Stimulated activated CD4-positive, alpha-beta T cell treated with anti-CD3 and anti-CD28 coated beads, Interleukin-2, amount 100 ng/mL, for 48 hours (primary cell): ENCODE measurements at regions not wholly inside any gene's neighbourhood (a gene's known extent, or its start where the extent isn't known, plus 50 kb on each side); places are given as distances from the start of the nearest gene placed in this dataset.
"Not testable (repeated sequence)": the region's sequence is repeated elsewhere in the genome, so short reads cannot be mapped to it uniquely, and the experiment has no call there.

Source experiments
- DNase-seq, 2 donors: peaks; one replicate each; pipeline ENCODE4 v3.0.0-alpha.2; 2020

DNA sequence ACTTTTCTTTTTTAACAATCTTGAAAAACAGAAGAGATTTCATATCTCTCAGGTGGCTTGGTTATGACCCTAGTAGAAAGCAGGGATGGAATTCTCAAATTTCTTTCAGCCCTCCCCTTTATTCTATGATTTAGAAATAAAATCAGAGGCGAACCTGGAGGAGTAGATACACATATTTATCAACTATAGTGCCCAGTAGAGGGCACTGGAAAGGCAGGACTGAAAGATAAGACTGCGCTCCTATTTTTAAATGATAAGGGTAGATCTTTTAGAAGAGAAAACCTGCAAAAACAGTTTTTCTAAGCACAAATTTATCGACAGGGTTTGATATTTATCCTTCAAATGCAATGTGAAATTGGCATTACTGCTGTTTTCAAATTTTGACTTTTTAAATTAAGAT lies 1296.6 kb downstream of the EPHA7 start:
- DNase-seq: no peak

DNA sequence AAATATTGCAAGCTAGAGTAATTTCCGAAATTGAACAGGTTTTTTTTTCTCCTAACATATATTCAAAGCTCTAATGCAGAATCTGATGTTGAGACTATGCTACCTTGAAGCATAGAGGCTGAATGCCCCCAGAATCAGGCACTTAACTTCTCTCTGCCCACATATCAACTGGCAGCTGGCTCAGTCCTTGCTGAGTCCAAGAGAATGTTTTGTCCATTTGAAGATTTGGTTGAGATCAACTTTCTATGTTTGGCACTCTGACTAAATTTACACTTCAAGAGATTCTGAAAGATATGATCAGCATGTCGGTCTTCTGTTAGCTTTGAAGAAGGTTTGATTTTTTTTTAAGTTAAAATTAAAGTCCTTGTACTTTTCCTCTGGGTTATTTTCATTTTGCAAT lies 1298.1 kb downstream of the EPHA7 start:
- no peak for DNase-seq

DNA sequence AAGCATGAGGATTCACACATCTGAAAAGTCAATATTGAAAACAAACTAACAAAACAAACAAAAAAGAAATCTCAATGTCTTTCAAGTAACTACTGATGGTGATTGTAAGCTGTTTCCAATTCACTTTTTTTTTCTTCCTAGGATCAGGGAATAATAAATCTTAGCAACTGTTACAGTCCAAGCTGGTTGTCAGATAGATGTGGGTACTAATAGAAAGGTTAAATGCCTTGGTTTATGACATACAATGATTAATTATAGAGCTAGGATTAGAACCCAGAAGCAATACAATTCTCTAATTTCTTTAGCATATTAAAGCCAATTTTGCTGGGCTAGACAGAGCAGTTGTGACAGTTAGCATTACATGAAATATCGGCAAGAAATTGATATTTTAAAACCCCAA lies 1301.6 kb downstream of the EPHA7 start:
- DNase-seq: no peak

GRCh38 chr6:92114797-92115196 lies 1304.6 kb downstream of the EPHA7 start:
- DNase-seq: no peak

DNA sequence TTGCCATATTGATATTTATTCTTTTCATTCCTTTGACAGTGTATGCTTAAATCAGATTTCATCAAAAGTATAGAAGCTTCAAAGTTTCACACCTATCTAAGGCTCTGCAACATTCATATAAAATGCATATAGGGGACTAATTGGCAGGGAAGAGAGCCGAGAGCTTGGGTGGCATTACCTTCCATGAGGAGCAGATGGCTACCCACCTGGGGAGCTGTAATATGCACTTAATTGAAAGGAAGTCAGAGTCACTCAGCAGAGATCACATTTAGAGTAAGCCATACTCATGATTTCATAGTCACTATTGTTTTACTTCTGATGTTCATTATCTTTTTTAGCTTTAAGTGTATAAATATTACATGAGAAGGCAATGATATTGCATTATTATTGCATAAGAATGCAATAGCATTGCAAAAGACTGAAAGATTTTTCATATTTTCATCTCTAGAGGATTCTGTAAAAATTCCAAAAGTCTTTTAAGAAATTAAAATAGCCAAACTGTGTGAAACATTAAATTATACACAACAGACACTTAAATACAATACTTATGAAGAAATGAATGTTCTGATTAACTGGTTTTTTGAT lies 1305.2 kb downstream of the EPHA7 start:
- DNase-seq: no peak

DNA sequence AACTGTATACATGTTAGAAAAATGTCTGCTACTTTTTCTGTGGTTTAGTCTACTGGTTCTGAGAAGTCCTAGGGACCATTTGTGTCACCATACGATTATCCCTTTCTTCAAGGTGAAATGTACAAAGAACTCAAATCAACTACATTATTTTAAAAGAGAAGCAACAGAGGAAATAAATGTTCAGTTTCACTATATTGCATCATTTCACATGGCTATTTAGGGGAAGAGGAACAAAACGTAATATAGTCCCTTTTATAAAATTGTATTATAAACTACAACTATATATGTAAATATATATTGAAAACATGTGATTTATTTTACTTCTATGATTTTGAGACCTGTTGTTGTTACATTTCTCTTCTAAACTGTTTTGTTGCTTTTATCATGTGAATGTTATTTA lies 1308.0 kb downstream of the EPHA7 start:
- no peak for DNase-seq

- DNase-seq: no peak
Observed at GRCh38 chr6:92110403-92110802, 1309.0 kb downstream of the EPHA7 start.

DNA sequence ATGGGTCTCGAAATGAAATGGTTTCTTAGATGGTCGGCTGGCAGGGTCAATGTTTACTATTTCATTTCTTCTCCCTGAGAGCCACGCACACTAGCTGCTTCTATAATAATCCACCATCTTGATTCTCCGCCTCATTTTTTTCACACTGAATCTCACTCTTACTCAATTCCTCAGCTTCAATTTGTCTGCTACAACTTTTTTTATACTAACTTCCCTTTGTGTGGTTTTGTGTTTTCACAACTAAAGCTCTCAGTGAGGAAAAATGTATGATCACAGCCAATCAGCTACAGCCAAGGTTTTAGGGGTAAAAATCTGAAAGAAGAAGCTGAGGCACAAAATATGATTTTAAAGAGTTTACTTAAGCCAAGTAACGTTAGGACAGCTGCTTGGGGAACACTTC lies 1309.4 kb downstream of the EPHA7 start:
- no peak for DNase-seq

DNA sequence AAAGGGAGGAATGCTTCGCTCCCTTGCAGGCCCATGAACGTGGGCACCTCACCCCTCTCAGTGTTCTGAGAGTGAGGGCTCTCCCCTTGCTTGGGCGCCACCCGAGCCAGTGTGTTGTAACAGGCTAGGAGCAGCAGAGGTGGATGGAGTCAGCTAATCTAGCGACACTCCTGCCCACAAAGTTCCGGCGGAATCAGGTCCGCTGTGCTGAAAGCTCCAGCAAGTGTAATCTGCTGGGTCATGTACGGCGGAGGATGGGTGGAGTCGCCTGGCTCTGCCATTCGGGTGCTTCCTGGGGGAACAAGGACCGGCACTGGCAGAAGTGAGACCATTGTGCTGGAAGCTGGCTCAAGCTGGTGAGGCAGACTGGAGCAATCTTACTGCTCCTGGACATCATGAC lies 1310.1 kb downstream of the EPHA7 start:
- no peak for DNase-seq

- no peak for DNase-seq
Observed at GRCh38 chr6:92086750-92087149, 1332.6 kb downstream of the EPHA7 start.

- not testable (repeated sequence) for DNase-seq
Observed at GRCh38 chr6:92083914-92084313, 1335.4 kb downstream of the EPHA7 start.

DNA sequence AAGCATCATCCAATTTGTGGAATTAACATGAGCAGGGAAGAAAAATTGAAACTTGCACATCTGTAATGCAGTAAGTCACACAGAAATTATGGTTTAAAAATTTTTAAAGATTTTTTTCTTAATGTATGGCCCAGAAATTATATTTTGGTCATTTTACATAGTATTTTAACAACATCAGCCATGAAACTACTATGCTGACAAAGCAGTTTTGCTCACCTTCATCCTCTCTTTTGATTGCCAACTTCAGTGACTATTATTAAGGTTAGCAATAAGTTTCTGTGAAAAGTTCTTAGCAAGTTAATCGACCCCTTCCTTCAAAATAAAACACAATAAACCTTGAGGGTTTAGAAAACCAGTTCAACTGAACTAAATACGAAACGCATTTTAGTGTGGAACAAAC lies 1347.0 kb downstream of the EPHA7 start:
- DNase-seq: no peak

DNA sequence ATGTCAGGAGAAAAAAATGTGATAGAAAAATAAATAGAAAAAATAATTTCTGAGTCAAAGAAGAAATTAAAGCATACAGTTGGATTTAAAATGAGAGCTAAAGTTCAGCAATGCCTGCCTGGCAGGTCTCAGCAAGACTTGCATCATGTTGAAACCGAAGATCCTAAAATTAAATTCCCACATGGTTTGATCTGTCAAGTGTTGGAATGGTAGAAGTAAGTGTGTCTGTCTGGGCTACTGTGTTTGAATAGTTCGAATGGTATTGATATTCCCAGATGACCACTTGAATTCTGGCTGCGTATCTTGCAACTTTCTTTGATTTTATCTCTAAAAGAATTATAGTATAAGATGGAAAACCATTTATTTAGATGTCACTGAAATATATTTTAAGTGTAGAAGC lies 1349.6 kb downstream of the EPHA7 start:
- DNase-seq: no peak

GRCh38 chr6:92052513-92052912 lies 1366.8 kb downstream of the EPHA7 start:
- DNase-seq: no peak

GRCh38 chr6:92050216-92050615 lies 1369.1 kb downstream of the EPHA7 start:
- DNase-seq: no peak

DNA sequence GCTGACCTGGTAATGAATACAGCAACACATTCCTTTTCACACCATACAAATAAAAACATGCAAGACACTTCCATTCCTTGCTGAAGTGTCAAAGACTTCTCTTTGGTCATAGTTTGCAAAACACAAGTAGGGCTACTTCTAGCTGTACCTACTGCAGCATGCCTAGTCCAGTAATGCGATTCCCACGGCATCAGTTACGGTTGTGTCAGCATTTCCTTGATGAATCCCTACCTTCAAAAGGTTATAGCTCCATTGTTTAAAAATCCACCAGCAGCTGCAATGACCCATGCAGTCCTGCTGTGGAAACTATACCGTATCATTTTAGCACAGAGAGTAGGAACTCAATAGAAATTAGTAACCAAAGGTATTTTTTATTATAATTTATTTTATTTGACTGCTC lies 1371.5 kb downstream of the EPHA7 start:
- no peak for DNase-seq

DNA sequence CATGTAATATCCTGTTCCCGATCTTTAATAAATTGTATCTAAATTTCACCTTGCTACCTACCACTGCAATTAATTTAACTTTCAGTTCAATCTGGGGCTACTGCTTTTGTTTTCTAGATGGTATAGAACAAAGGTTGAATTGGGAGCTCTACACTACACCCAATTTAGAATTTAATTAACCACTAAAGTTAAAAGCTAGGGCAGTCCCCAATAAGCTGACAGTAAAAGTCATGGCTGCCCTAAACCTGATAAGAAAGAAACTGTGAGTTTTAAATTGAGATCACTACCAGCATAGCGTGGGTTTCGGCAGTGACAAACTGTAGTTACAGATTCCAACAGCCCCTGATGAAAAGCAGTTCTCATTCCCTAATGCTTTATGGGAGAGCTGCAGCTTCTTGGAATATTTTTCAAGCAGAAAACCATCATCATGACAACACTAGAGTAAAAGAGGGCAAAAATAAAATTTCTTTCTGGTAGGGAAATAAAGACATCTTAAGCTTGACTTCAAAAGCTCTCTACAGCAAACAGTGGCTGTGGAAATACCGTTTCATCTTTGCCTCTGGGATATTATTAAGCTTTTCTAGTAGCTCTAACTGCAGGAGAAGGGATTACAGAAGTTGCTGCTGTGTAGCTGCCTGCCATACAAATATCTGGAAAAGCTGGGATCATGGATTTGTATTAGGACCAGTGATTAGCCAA lies 1372.1 kb downstream of the EPHA7 start:
- DNase-seq: no peak

GRCh38 chr6:92044312-92044711 lies 1375.0 kb downstream of the EPHA7 start:
- DNase-seq: no peak

GRCh38 chr6:92043777-92044176 lies 1375.6 kb downstream of the EPHA7 start:
- no peak for DNase-seq

DNA sequence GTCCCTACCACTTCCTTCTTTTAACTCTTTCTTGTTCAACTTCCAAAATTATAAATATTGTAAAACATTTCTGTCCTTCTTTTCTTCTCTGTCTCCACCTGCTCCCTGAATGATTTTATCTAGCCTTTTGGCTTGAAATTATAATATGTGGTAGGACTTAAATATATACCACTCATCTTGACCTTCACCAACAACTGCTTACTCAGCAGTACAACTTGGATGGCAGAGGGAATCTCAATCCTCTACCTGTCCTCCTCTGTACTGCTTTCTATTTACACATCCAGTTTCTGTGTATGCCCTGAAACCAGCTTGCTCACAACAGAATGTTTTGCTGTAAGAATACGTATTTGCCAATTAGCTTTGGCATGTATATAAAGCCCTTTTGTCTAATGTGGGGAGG lies 1392.5 kb downstream of the EPHA7 start:
- DNase-seq: no peak

- no peak for DNase-seq
Observed at GRCh38 chr6:92024881-92025280, 1394.5 kb downstream of the EPHA7 start.

- DNase-seq: no peak
Observed at GRCh38 chr6:92024110-92024509, 1395.2 kb downstream of the EPHA7 start.

DNA sequence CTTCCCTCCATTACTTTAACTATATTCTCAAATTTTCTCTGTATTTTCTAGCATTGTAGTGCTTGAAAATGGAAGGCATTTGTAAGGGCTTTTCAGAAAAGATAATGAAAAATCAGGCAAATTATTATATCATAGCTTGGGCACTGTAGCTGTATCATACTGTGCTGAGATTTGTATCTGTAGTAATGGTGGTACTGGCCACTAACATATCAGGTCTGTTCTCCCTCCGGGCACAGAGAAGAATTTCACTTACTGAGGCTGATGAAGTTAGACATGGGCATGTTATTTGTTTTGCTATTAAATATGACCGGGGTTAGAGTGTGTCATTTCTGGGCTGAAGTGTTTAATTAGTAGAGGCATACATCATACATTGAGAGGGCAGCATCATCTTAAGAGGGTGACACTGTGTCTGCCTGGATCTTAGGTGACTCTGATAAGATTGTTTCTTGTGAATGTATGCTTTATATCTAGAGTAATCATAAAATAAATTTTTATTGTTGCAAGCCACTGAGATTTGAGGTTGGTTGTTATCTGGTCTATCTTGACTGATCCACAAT lies 1395.9 kb downstream of the EPHA7 start:
- DNase-seq: no peak

DNA sequence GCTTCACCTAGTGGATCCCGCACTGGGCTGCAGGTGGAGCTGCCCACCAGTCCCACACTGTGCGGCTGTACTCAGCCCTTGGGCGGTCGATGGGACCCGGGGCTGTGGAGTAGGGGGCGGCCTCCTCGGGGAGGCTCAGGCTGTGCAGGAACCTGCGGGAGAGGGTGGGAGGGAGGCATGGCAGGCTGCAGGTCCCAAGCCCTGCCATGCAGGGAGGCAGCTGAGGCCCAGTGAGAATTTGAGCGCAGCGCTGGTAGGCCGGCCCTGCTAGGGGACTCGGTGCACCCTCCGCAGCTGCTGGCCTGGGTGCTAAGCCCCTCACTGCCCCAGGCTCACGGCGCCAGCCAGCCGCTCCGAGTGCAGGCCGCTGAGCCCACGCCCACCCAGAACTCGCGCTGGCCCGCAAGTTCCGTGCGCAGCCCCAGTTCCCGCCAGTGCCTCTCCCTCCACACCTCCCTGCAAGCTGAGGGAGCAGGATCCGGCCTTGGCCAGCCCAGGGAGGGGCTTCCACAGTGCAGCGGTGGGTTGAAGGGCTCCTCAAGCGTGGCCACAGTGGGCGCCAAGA lies 1407.6 kb downstream of the EPHA7 start:
- no peak for DNase-seq
